ENCODE measurements at regions not wholly inside any gene's neighbourhood (a gene's known extent, or its start where the extent isn't known, plus 50 kb on each side); places are given as distances from the start of the nearest gene placed in this dataset.

- DNase-seq = no peak
These were observed 257.7 kb downstream of the BAMBI start for GRCh38 chr10:28935061-28935460.

GRCh38 chr10:28937959-28938358 is 260.6 kb downstream of the BAMBI start:
- DNase-seq = no peak

- no peak for DNase-seq
These were observed 261.4 kb downstream of the BAMBI start for GRCh38 chr10:28938745-28939144.

- no peak for DNase-seq
These were observed 262.2 kb downstream of the BAMBI start for GRCh38 chr10:28939281-28940157.

- DNase-seq = no peak
These were observed 263.0 kb downstream of the BAMBI start for GRCh38 chr10:28940158-28940888.

GRCh38 chr10:28942012-28942411 is 264.7 kb downstream of the BAMBI start:
- no peak for DNase-seq

GRCh38 chr10:28945959-28946358 is 268.6 kb downstream of the BAMBI start:
- no peak for DNase-seq

- DNase-seq = no peak
These were observed 269.2 kb downstream of the BAMBI start for GRCh38 chr10:28946479-28946878.

GRCh38 chr10:28947171-28947570 is 269.9 kb downstream of the BAMBI start:
- no peak for DNase-seq

GRCh38 chr10:28948046-28948445 is 270.7 kb downstream of the BAMBI start:
- DNase-seq = no peak

GRCh38 chr10:28949005-28950004 is 272.0 kb downstream of the BAMBI start:
- no peak for DNase-seq

GRCh38 chr10:28951484-28951883 is 274.2 kb downstream of the BAMBI start:
- no peak for DNase-seq

GRCh38 chr10:28952523-28952922 is 275.2 kb downstream of the BAMBI start:
- DNase-seq = no peak

GRCh38 chr10:28954211-28954610 is 276.9 kb downstream of the BAMBI start:
- no peak for DNase-seq

GRCh38 chr10:28958468-28958867 is 281.1 kb downstream of the BAMBI start:
- no peak for DNase-seq

- no peak for DNase-seq
These were observed 282.7 kb downstream of the BAMBI start for GRCh38 chr10:28959850-28960501.

- DNase-seq = no peak
These were observed 285.4 kb downstream of the BAMBI start for GRCh38 chr10:28962768-28963167.

GRCh38 chr10:28963539-28964221 is 286.4 kb downstream of the BAMBI start:
- DNase-seq = no peak

- no peak for DNase-seq
These were observed 288.6 kb downstream of the BAMBI start for GRCh38 chr10:28965937-28966336.

GRCh38 chr10:28967031-28967430 is 289.7 kb downstream of the BAMBI start:
- no peak for DNase-seq

GRCh38 chr10:28969413-28969812 is 292.1 kb downstream of the BAMBI start:
- no peak for DNase-seq

GRCh38 chr10:28970231-28970630 is 292.9 kb downstream of the BAMBI start:
- DNase-seq = no peak

Measured in activated CD4-positive, alpha-beta T cell treated with anti-CD3 and anti-CD28 coated beads for 48 hours (primary cell).